ENCODE measurements at regions not wholly inside any gene's neighbourhood (a gene's known extent, or its start where the extent isn't known, plus 50 kb on each side); places are given as distances from the start of the nearest gene placed in this dataset.
"Not testable (repeated sequence)": the region's sequence is repeated elsewhere in the genome, so short reads cannot be mapped to it uniquely, and the experiment has no call there.

- TF ChIP-seq, protein P1, sequence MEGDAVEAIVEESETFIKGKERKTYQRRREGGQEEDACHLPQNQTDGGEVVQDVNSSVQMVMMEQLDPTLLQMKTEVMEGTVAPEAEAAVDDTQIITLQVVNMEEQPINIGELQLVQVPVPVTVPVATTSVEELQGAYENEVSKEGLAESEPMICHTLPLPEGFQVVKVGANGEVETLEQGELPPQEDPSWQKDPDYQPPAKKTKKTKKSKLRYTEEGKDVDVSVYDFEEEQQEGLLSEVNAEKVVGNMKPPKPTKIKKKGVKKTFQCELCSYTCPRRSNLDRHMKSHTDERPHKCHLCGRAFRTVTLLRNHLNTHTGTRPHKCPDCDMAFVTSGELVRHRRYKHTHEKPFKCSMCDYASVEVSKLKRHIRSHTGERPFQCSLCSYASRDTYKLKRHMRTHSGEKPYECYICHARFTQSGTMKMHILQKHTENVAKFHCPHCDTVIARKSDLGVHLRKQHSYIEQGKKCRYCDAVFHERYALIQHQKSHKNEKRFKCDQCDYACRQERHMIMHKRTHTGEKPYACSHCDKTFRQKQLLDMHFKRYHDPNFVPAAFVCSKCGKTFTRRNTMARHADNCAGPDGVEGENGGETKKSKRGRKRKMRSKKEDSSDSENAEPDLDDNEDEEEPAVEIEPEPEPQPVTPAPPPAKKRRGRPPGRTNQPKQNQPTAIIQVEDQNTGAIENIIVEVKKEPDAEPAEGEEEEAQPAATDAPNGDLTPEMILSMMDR (IDR thresholded peaks at IDR 0.05) = not testable (repeated sequence)
- not testable (repeated sequence) for TF ChIP-seq POLR2A (IDR thresholded peaks at IDR 0.05)
Measured at GRCh38 chr1:149304796-149305195, 170.0 kb upstream of the NBPF19 start.
